Stimulated activated naive B cell treated with anti-CD40 and anti-IgM and Interleukin-4, amounts not matched to agents 10 μg/mL and 1 μg/mL and 100 μg/mL, for 72 hours (primary cell): ENCODE measurements at regions not wholly inside any gene's neighbourhood (a gene's known extent, or its start where the extent isn't known, plus 50 kb on each side); places are given as distances from the start of the nearest gene placed in this dataset.

Experiments
- ATAC-seq, 2 donors: fragments of 150-1000 bp; cut with Tn5 transposase; replicated peaks; 2 replicates each; pipeline ENCODE4 v1.10.0; 2021; ENCODE audit warnings: moderate library complexity in 1 of 2
- DNase-seq: peaks from one replicate; pipeline ENCODE4 v3.0.0; 2021
- H3K27ac Mint-ChIP-seq: one replicate; pipeline ENCODE4 v1.8.0; 2022; ENCODE audit warnings: mild to moderate bottlenecking, mixed read lengths
- H3K27me3 Mint-ChIP-seq, 2 donors: one replicate each; pipeline ENCODE4 v1.8.0; 2022; ENCODE audit warnings: mixed read lengths in 2 of 2
- H3K36me3 Mint-ChIP-seq, 2 donors: one replicate each; pipeline ENCODE4 v1.8.0; 2022; ENCODE audit warnings: mixed read lengths in 2 of 2, mild to moderate bottlenecking in 1 of 2
- H3K4me1 Mint-ChIP-seq, 2 donors: one replicate each; pipeline ENCODE4 v1.8.0; 2022; ENCODE audit warnings: mixed read lengths in 2 of 2, mild to moderate bottlenecking in 1 of 2
- H3K4me3 Mint-ChIP-seq, 2 donors: one replicate each; pipeline ENCODE4 v1.8.0; 2022; ENCODE audit warnings: mild to moderate bottlenecking in 2 of 2, mixed read lengths in 2 of 2, moderate library complexity in 1 of 2
- H3K9me3 Mint-ChIP-seq, 2 donors: one replicate each; pipeline ENCODE4 v1.8.0; 2022; ENCODE audit warnings: mixed read lengths in 2 of 2, mild to moderate bottlenecking in 1 of 2

GRCh38 chr18:73503326-73503725 lies 635.5 kb upstream of the NETO1 start:
- H3K27ac Mint-ChIP-seq = no peak overlapping the region
- no peak for DNase-seq

GRCh38 chr18:73487966-73488365 lies 620.2 kb upstream of the NETO1 start:
- DNase-seq (no peak), ATAC-seq (no peak)
- Mint-ChIP-seq H3K27ac (no peak overlapping the region), H3K4me3 (no peak overlapping the region), H3K9me3 (no peaks in the 10 kb centered on the region), H3K36me3 (no peaks in the 10 kb centered on the region), H3K27me3 (no peaks in the 10 kb centered on the region), H3K4me1 (no peaks in the 10 kb centered on the region)

More at GRCh38 chr18:73503326-73503725, 635.5 kb upstream of the NETO1 start:
- no peak overlapping the region for H3K4me3 Mint-ChIP-seq
- peaks cover 0 to 2% of the 10 kb centered on the region in 2 donors for H3K9me3 Mint-ChIP-seq
- no peaks in the 10 kb centered on the region for H3K4me1 Mint-ChIP-seq
- no peak for ATAC-seq
- H3K36me3 Mint-ChIP-seq = no peaks in the 10 kb centered on the region
- no peaks in the 10 kb centered on the region for H3K27me3 Mint-ChIP-seq

GRCh38 chr18:73485166-73485565 lies 617.4 kb upstream of the NETO1 start:
- no peak for DNase-seq
- H3K27ac Mint-ChIP-seq = no peak overlapping the region
- H3K36me3 Mint-ChIP-seq = no peaks in the 10 kb centered on the region
- no peak overlapping the region for H3K4me3 Mint-ChIP-seq
- H3K4me1 Mint-ChIP-seq = no peaks in the 10 kb centered on the region
- H3K27me3 Mint-ChIP-seq = no peaks in the 10 kb centered on the region
- no peak for ATAC-seq
- no peaks in the 10 kb centered on the region for H3K9me3 Mint-ChIP-seq

GRCh38 chr18:73482901-73483300 lies 615.1 kb upstream of the NETO1 start:
- ATAC-seq = no peak
- Mint-ChIP-seq H3K27ac (no peak overlapping the region), H3K36me3 (no peaks in the 10 kb centered on the region), H3K4me3 (no peak overlapping the region), H3K9me3 (peaks cover 0 to under 1% of the 10 kb centered on the region in 2 donors), H3K4me1 (no peaks in the 10 kb centered on the region), H3K27me3 (peaks cover 0 to 6% of the 10 kb centered on the region in 2 donors)
- DNase-seq = no peak

- Mint-ChIP-seq H3K9me3 (peaks cover 3 to 4% of the 10 kb centered on the region in 2 donors), H3K36me3 (peaks cover 0 to 3% of the 10 kb centered on the region in 2 donors), H3K4me1 (no peaks in the 10 kb centered on the region), H3K27me3 (peaks cover 5 to 9% of the 10 kb centered on the region in 2 donors), H3K4me3 (no peak overlapping the region), H3K27ac (no peak overlapping the region)
- DNase-seq (no peak), ATAC-seq (no peak)
These were observed 611.7 kb upstream of the NETO1 start for GRCh38 chr18:73479477-73479876.

GRCh38 chr18:73478191-73478590 lies 610.4 kb upstream of the NETO1 start:
- no peak overlapping the region for H3K4me3 Mint-ChIP-seq
- no peak for DNase-seq
- peaks cover 5 to 9% of the 10 kb centered on the region in 2 donors for H3K27me3 Mint-ChIP-seq
- no peak overlapping the region for H3K27ac Mint-ChIP-seq
- no peaks in the 10 kb centered on the region for H3K4me1 Mint-ChIP-seq
- no peak for ATAC-seq
- peaks cover 3 to 4% of the 10 kb centered on the region in 2 donors for H3K9me3 Mint-ChIP-seq
- H3K36me3 Mint-ChIP-seq = peaks cover 0 to 3% of the 10 kb centered on the region in 2 donors

- H3K27me3 Mint-ChIP-seq = peaks cover 5 to 9% of the 10 kb centered on the region in 2 donors
- peaks cover 0 to 3% of the 10 kb centered on the region in 2 donors for H3K36me3 Mint-ChIP-seq
- ATAC-seq (no peak), DNase-seq (no peak)
- H3K9me3 Mint-ChIP-seq = peaks cover 3 to 4% of the 10 kb centered on the region in 2 donors
- no peak overlapping the region for H3K27ac Mint-ChIP-seq
- H3K4me3 Mint-ChIP-seq = no peak overlapping the region
- no peaks in the 10 kb centered on the region for H3K4me1 Mint-ChIP-seq
These were observed 608.2 kb upstream of the NETO1 start for GRCh38 chr18:73476031-73476430.

GRCh38 chr18:73462092-73462491 lies 594.3 kb upstream of the NETO1 start:
- DNase-seq (no peak), ATAC-seq (no peak)
- Mint-ChIP-seq H3K27ac (no peak overlapping the region), H3K27me3 (no peaks in the 10 kb centered on the region), H3K9me3 (no peaks in the 10 kb centered on the region), H3K4me3 (no peak overlapping the region), H3K36me3 (no peaks in the 10 kb centered on the region), H3K4me1 (peaks cover 0 to 2% of the 10 kb centered on the region in 2 donors)

GRCh38 chr18:73461780-73462059 lies 593.9 kb upstream of the NETO1 start:
- Mint-ChIP-seq H3K27me3 (no peaks in the 10 kb centered on the region), H3K9me3 (no peaks in the 10 kb centered on the region), H3K27ac (no peak overlapping the region), H3K4me3 (no peak overlapping the region), H3K36me3 (no peaks in the 10 kb centered on the region), H3K4me1 (peaks cover 0 to 2% of the 10 kb centered on the region in 2 donors)
- DNase-seq (no peak), ATAC-seq (no peak)

- ATAC-seq (no peak), DNase-seq (no peak)
- no peak overlapping the region for H3K27ac Mint-ChIP-seq
- H3K36me3 Mint-ChIP-seq = no peaks in the 10 kb centered on the region
- no peak overlapping the region for H3K4me3 Mint-ChIP-seq
- no peaks in the 10 kb centered on the region for H3K9me3 Mint-ChIP-seq
- peaks cover 0 to 2% of the 10 kb centered on the region in 2 donors for H3K4me1 Mint-ChIP-seq
- no peaks in the 10 kb centered on the region for H3K27me3 Mint-ChIP-seq
These were observed 593.4 kb upstream of the NETO1 start for GRCh38 chr18:73461038-73461779.

GRCh38 chr18:73458186-73458964 lies 590.6 kb upstream of the NETO1 start:
- Mint-ChIP-seq H3K9me3 (no peaks in the 10 kb centered on the region), H3K27me3 (no peaks in the 10 kb centered on the region), H3K4me3 (no peak overlapping the region), H3K4me1 (peaks cover 0 to 2% of the 10 kb centered on the region in 2 donors), H3K27ac (no peak overlapping the region), H3K36me3 (no peaks in the 10 kb centered on the region)
- ATAC-seq = no peak
- no peak for DNase-seq

- Mint-ChIP-seq H3K27ac (no peak overlapping the region), H3K9me3 (no peaks in the 10 kb centered on the region), H3K27me3 (no peaks in the 10 kb centered on the region), H3K36me3 (no peaks in the 10 kb centered on the region), H3K4me3 (no peak overlapping the region), H3K4me1 (peaks cover 0 to 2% of the 10 kb centered on the region in 2 donors)
- DNase-seq (no peak), ATAC-seq (no peak)
These were observed 588.9 kb upstream of the NETO1 start for GRCh38 chr18:73456643-73457042.

- Mint-ChIP-seq H3K4me1 (peaks cover 0 to 2% of the 10 kb centered on the region in 2 donors), H3K36me3 (no peaks in the 10 kb centered on the region), H3K9me3 (peaks cover 0 to 4% of the 10 kb centered on the region in 2 donors), H3K27me3 (no peaks in the 10 kb centered on the region), H3K4me3 (no peak overlapping the region), H3K27ac (no peak overlapping the region)
- ATAC-seq = no peak
- DNase-seq = no peak
These were observed 585.1 kb upstream of the NETO1 start for GRCh38 chr18:73452866-73453265.

- H3K4me1 Mint-ChIP-seq = no peaks in the 10 kb centered on the region
- no peaks in the 10 kb centered on the region for H3K36me3 Mint-ChIP-seq
- H3K27me3 Mint-ChIP-seq = no peaks in the 10 kb centered on the region
- DNase-seq = no peak
- peaks cover 0 to 4% of the 10 kb centered on the region in 2 donors for H3K9me3 Mint-ChIP-seq
- no peak for ATAC-seq
- H3K4me3 Mint-ChIP-seq = no peak overlapping the region
- H3K27ac Mint-ChIP-seq = no peak overlapping the region
These were observed 578.7 kb upstream of the NETO1 start for GRCh38 chr18:73446502-73446901.

GRCh38 chr18:73431620-73432019 lies 563.8 kb upstream of the NETO1 start:
- Mint-ChIP-seq H3K9me3 (peaks cover 0 to 2% of the 10 kb centered on the region in 2 donors), H3K4me1 (no peaks in the 10 kb centered on the region)
- ATAC-seq = no peak

More at GRCh38 chr18:73431620-73432019, 563.8 kb upstream of the NETO1 start:
- no peak for DNase-seq
- Mint-ChIP-seq H3K27ac (no peak overlapping the region), H3K36me3 (no peaks in the 10 kb centered on the region), H3K27me3 (no peaks in the 10 kb centered on the region), H3K4me3 (no peak overlapping the region)
